ENCODE measurements at regions not wholly inside any gene's neighbourhood (a gene's known extent, or its start where the extent isn't known, plus 50 kb on each side); places are given as distances from the start of the nearest gene placed in this dataset.

DNA sequence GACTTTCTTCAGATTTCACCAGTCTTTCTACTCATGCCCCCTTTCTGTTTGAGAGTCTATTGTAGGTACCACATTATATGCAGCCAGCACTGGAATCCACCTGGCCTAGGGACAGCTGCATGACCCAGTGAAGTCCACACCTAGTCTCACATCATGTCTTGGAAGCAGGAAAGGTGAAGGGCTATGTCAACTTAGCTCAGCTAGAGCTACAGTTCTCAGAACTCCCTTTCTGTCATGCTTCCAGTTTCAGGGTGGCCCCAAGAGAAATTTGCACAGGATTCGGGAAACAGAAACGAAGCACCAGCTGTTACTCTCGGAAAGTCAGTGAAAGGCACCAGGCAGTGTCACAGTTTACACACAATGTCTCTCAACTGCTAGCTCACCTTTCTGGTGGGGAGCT lies 51.6 kb upstream of the NLRP1 start:
- no peak for DNase-seq

DNA sequence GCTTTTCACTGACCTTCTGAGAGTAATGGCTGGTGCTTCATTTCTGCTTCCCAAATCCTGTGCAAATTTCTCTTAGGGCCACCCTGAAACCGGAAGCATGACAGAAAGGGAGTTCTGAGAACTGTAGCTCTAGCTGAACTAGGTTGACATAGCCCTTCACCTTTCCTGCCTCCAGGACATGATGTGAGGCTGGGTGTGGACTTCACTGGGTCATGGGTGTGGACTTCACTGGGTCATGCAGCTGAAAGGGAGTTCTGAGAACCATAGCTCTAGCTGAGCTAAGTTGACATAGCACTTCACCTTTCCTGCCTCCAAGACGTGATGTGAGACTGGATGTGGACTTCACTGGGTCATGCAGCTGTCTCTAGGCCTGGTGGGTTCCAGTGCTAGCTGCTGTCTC lies 54.3 kb upstream of the NLRP1 start:
- DNase-seq: no peak

DNA sequence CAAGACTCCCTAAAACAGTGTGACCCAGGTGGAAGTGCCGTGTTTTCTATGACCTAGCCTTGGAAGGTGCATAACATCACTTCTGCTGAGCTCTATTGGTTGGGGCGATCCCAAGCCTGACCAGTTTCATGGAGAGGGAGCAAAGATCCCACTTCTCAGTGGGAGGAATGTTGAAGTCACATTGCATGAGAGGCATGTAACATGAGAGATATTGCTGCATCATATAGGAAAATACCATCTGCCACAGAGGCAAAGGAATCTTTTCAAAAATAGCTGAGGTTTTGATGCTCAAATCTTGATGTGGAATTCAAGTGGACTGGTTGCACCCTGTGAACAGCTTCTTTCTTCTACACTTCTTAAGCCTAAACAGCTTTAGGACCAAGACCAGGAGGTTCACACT lies 56.4 kb upstream of the NLRP1 start:
- DNase-seq: no peak

DNA sequence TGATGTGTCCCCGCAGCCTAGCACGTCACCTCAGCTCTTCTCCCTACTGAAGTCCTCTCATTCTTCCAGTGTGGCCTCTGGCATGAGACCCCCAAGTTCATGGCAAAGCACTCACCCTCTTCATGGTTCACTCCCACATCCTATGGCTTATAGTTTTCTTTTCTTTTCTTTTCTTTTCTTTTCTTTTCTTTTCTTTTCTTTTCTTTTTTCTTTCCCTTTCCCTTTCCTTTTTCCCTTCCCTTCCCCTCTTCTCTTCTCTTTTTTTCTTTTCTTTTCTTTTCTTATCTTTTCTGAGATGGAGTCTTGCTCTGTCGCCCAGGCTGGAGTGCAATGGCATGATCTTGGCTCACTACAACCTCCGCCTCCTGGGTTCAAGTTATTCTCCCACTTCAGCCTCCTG lies 58.4 kb upstream of the NLRP1 start:
- no peak for DNase-seq

DNA sequence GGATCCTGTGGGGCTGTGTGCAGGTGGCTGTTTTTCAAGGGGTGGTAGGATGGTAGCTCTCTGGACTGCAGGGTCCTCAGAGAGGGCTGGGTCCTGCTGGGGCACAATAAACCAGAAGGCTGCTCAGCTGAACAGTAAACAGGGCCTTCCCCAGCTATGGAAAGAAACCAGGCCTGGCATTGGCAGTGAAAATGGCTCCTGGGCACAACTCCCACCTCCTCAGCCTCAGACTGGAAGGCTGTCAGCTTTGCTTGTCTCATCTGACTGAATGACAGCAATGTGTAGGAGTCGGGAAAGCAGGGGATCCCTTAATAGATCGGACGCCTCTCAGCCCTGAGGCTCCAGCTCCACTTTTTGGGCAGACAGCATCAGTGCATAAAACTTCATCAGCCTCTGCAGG lies 59.8 kb upstream of the NLRP1 start:
- DNase-seq: no peak

DNA sequence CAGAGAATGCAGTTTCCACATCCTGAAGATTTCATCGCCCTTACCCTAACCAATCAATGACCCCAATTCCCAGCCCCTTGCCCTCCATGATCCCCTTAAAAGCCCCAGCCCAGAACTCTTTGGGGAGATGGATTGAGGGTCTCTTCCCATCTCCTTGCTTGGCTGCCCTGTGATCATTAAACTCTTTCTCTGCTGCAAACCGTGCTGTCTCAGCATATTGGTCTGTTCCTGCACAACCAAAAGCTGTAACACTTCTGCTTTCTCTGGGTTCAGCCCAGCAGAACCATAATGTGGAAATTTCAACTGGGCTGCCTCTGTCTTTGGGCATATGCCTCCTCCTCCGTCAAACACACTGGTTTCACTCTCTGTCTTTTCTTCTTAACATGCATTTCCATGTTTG lies 67.0 kb upstream of the NLRP1 start:
- DNase-seq: no peak

DNA sequence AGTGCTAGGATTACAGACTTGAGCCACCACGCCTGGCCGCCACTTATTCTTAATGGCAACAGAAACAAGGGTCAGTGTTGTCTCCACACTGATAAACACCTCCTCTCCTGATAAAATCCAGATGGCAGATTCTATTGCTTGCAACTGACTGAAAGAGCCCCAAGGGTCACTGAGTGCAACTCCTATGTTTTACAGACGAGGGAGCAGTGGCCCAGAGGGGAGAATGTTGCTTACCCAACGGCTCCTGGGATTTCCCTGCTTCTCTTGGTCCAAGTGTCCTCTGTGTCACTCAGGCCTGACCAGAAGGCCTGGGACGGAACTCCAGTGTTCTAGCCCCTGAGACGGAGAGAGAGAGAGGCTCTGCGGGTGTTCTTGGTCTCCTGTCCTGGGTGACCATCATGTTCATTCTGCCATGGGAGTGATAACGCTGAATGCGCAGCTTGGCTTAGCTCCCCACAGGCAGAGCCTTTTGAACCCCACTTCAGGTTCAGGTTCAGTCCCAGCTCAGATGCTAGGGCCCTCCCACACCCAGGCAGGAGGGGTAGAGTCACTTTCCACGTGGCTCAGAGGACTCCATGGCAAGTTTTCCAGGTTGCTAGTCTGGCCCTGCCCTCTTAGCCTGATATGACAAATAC lies 77.3 kb upstream of the NLRP1 start:
- no peak for DNase-seq

DNA sequence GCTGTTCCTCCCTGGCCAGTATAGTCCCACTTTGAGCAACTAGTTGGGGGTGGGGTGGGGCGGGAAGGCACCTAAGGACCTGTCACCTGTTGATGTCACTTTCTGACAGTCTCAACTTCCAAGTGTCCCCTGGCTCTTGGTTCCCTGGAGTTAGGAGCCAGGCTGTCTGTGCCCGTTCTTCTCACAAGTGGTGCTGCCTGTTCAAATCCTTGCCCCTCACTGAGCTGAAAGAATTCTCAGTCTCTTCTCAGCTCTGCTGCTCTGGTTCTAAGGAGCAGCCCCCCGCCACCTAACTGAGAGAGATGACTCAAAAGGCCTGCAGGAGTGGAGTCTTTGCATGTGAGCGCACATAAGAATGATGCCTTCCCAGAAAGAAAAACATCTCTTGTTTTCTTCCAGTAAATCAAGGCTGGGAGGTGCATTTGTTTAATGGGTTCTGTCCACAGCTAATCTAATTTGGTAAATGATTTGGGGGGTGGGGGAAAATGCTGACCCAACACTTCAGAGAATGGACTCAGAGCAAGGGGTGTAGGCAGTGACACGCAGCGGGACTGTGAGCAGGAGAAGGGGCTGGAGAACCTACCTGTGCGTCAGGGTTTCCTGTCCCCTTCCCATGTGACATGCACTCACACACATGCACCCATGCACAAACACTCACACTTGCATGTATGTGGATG lies 78.2 kb upstream of the NLRP1 start:
- DNase-seq: no peak

DNA sequence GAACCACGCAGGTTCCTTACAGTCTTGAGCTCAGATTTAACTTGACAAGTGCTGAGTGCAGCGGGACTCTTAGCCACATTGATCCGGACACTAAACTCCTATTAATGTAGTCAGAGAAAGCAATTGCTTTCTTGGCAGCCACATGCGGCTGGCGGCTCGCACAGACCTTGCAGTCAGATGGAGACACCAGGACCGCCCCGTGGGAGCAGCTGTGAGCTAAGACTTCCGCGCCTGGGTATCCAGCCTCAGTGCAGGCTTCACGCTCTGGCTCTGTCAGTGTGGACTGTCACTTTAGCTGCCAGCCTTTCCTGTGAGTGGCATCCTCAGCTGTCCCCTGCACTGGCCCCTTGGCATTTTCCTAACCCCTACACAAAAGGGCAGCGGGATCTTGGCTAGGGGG lies 80.9 kb upstream of the NLRP1 start:
- DNase-seq: peak; percentile 76

DNA sequence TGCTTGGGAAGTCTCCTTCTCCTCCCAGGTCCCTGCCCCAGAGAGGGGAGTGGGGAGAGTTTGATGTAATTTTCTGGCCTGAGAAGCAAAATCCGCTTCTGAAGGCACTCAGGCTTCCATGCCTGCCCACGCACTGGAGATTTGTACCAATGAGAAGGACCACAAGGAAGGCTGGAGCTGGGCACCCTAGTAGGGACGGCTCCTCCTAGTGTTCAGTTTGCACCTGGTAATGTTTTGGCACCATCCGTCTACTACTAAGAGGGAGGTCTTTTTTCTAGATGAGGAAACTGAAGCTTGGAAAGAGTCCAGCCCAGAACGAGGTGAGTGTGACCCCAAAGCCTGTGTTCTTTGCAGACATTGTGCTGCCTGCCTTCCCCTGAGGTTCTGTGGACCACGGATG lies 83.6 kb upstream of the NLRP1 start:
- DNase-seq: no peak

DNA sequence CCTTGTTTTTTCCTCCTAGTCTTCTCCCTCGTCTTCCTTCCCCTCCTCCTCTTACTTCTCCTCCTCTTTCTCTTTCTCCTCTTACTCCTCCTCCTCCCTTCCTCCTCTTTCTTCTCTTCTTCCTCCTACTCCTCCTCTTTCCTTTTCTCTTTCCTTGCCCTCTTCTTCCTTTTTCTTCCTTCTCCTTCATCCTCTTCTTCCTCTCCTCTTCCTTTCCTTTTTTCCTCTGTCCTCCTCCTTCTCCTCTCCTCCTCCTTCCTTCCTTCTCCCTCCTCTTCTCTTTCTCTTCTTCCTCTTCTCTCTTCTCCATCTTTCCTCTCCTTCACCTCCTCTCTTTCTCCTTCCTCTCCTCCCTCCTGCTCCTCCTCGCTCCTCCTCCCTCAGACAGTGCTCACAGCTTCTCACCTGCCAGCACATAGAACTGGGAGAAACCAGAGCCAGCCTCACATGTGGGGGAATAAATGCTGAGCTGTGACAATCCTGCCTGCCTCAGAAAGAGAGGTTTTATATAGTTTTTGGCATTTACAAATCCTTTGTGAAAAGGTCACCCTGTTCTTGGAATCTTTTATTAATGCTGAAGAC lies 84.3 kb upstream of the NLRP1 start:
- DNase-seq: no peak

DNA sequence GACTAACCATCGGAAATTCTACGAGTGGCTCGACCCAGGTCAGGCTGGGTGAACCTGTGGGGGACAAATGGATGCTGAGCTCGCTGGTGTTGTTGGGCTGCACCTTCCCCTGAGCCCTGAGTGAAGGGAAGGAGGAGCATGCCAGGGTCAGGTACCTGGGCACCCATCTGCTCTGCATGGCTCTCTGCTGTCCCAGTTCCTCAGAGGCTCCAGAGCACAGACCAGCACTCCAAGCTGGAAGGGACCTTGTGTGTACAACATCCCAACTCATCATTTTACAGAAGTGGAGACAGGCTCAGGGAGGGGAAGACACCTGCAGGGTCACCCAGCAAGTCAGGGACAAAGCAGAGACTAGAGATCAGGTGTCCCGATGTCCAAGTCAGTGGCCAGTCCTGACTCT lies 84.9 kb upstream of the NLRP1 start:
- no peak for DNase-seq

DNA sequence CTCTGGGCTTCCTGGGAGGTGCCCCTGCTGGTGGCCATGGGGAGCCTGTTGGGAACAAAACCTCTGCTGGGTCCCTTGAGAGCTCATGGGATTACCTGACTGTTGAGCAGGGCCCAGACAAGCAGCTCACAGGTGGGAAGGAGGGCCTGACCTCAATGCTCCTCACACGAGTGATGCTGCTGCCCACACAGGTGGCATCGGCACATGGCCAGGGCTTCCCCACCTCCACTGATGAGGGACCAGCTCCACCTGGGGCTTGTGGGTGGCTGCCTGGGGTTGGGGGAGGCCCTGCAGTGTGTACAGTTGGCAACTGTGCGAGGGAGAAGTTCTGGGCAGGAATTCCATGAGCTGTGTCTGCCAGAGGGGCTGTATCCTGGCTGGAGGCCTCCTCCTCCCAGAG lies 87.8 kb upstream of the NLRP1 start:
- DNase-seq: no peak

DNA sequence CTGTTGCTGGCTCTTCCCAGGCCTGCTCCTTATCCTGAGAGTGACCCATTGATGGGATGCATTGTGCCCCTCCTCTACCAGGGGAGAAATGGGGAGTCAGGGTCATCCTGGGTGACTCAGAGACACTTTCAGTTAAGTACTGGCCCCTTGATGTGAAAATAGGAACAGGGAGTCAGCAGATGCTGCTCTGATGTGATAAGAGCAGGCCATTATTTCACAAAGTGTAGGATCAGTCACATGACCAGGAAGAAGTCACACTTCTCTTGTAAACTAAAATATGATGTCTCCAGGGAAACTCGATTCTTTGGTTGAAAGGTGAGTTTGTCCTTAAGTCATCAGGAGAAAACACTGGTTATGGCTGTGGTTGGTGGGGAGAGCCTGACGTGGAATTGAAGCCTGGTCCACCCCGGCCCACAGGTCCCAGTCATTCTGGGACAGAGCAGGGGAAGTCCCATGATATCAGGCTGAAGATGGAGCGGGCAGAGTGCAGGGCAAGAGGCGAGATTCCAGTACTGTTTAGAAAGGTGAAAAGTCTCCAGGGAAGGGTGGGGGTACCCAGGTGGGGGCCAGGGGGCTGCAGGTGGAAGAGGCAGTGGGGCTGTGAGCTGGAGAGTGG lies 88.6 kb upstream of the NLRP1 start:
- no peak for DNase-seq

DNA sequence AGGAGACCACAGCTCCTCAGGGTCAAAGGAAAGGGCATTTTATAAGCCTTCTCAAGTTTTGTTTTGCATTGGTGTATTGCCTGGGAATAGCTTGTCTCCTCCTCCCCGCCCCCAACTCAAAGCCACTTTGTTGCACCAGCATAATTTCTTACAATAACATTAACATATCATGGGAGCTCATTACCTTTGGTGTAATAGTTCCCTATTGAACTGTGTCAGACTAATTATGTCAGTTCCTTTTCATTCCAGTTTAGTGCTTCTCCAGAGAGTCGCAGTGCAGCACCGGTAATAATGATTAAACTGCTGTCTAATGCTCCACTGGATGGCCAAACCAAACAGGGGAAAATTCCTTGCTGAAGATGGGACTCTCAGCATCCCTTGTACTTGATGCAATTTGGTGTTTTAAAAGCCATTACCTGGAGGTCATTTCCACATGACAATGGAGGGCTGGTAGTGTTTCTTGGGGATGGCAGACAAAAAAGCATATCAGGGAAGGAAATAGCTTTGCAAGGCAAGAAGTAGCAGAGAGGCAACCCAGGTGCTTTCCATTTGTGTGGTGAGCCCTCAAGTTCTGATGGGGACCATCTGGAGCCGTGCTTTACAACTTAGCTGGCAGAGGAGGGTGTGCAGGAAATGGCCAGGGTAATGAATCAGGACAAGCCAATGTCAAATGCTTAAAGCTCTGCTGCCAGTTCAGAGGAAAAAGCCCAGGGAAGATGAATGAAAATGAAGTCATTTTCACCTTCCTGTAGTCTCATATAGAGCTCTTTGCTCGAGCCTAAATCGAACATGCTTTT lies 91.5 kb upstream of the NLRP1 start:
- DNase-seq: no peak

DNA sequence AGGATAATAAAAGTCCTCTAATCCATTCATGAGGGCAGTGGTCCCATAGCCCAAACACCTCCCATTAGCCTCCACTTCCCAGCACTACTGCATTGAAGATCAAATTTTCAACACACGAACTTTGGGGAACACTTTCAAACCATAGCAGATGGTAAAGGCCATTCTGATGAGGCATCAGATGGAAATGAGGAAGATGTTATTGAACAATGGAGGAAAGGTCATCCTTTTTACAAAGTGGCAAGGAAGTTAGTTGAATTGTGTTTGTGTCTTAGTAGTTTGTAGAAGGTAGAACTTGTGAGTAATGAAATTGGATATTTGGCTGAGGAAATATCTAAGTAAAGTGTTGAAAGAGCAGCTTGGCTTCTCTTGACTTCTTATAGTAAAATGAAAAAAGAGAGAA lies 93.3 kb upstream of the NLRP1 start:
- DNase-seq: no peak

DNA sequence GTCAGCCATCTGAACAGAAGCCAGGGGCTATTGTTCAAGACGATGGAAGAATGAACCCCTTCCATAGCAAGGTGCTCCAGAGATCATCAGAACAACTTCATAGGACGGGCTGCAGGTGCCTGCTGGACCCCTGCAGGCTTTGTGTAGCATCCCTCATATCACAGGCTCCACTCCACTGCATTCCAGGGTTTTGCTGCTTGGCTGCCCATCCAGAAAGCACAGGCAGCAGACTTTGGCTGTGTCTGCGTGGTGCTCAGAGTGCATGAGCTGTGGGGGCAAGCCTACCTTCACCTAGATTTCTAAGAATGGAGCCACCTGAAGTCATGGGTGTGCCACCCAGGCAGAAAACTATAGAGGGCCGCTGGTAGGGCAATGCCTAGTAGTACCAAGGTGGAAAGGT lies 93.9 kb upstream of the NLRP1 start:
- DNase-seq: no peak

DNA sequence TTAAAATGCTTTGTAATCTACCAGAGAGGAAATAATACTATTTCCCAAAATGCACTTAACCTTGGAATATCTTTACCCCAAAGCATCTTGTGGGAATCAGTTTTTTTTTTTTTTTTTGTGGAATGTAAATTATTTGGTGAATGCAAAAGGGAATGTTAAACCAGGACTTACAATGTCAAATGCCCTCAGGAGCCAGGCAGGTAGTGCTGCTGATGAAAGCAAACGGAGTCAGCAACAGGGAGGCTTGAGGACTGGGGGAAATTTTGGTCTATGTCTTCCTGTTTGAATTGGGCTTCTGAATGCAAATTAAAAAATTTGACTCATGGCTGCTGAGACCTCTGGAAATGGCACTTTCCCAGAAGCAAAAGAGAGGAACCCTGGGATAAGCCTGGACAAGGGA lies 96.5 kb upstream of the NLRP1 start:
- DNase-seq: no peak

DNA sequence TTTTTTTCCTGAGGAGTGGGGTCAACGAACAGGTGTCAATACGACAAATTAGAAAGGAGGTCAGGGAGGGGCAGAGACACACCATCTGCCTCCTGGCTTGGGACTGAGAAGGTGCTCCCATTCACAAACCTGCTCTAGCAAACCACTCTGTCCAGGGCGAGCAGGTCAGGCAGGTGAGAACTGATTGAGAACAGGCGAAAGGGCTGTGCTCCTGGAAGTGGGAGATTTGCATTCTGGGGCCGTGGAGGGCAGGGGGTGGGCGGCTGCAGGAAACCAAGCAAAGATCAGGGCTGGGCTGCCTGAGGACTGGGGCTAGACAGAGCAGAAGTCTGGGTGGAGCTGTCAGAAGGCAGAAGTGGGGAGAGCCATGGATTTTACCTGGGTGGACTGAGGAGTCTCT lies 98.9 kb upstream of the NLRP1 start:
- DNase-seq: no peak

DNA sequence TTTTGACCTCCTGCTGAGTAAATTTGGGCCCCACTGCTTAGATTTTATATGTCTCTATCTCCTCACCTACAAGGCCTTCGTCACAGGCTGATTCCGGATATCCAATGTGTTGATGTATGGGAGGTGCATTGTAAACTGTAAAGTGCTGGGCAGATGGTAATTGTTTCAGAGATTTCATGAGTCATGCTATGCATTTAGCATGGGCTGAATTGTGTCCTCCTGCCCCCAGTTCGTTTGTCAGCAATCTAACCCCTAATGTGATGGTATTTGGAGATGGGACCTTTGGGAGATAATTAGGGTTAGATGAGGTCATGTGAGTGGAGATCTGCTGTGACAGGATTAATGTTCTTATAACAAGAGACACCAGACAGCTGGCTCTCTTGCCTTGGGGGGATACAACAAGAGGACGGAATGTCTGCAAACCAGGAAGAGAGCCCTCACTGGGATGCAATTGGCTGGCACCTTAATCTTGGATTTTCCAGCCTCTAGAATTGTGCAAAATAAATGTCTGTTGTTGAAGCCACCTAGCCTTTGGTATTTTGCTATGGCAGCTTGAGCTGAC lies 101.8 kb upstream of the NLRP1 start:
- DNase-seq: no peak

DNA sequence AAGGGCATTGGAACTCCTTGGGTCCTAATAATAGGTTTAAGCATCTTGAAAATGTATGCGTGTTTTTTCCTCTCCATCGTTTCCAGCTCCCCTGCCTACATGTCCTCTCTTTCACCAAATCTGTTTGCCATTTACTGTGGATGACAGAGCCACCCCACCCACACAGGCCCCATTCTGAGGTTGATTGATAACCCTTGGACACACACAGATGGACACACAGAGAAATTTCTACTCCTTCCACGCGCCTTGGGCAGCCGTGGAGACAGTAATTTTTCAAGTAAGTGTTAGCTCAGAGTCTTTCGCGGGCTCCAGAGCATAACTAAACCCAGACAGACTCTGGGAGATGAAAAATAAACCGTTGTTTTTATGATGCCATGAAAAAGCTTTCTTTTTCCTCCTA lies 103.3 kb upstream of the NLRP1 start:
- no peak for DNase-seq

DNA sequence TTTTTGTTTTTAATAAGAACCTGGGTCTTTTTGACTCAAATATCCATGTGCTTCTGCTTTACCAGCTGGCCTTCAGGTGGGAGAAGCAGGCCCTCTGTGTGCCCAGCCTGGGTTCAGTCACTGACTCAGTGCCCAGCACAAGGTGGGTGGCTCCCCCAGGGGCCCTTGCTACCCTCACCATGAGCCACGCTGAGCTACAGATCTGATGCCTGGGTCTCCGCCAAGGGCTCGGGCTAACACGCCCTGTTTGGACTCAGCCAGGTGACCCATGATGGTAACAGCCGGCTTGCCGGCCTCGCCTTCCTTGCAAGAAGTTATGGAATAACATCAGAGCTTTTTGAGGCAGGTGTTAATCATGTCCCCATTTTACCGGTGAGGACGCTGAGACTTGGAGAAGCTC lies 109.5 kb upstream of the NLRP1 start:
- no peak for DNase-seq

DNA sequence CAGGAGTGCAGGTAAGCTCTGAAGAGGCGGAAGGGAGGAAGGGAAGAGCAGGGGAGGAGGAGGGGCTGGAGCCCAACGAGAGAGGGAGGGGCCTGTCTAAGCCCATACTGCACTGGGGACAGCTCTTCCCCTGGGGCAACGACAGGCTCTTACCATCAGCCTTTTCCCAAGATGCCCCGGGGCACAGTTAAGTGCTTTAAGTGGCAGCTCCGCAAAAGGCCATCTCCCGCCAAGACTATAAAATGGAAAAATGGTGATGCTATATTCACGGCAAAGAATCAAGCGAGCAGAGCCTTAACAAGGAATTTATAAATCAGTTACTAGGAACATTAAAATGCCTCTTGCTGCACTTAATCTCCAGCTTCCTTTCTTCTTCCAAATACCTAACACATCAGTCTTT lies 110.2 kb upstream of the NLRP1 start:
- DNase-seq: no peak

Data from femur (tissue), 1 donor.